Keratinocyte (primary cell): ENCODE measurements at regions not wholly inside any gene's neighbourhood (a gene's known extent, or its start where the extent isn't known, plus 50 kb on each side); places are given as distances from the start of the nearest gene placed in this dataset.

Experiments
- EZH2 ChIP-seq: IDR thresholded peaks from one replicate; pipeline ENCODE4 v1.6.1; 2012; ENCODE audit warnings: inconsistent platforms, mild to moderate bottlenecking, low read length, moderate library complexity
- TF ChIP-seq, protein P1 (sequence below), 3 experiments: IDR thresholded peaks in 1 of 3; conservative IDR thresholded peaks in 1 of 3; optimal IDR thresholded peaks in 1 of 3; 2 replicates in 2 of 3; 3 replicates in 1 of 3; pipeline versions ENCODE3 to v1.5.1; 2011; ENCODE audit warnings: low read length in 3 of 3, mild to moderate bottlenecking in 3 of 3, moderate library complexity in 2 of 3, control low read depth in 1 of 3, inconsistent platforms in 1 of 3; ENCODE audit not compliant: insufficient read depth in 2 of 3; ENCODE audit errors: extremely low read depth in 1 of 3

DNA sequence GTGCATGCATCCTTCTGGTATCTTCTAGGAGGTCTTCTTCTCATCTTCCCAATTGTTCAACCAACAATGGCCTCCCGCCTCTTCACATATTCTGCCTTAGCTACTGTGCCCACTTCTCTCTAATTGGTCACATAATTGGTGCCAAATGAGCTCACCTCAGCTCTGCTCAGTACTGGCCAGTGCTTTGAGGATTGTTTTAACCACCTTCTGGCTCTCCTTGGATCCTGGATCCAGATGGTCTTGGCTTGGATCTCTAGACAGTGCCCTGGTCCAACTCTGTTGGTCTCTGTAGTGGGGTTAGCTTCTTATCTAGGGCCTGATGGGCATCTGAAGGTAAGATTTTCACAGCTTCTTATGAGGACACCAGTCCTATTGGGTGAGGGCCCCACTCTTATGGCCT lies 820.8 kb downstream of the TYW1 start:
- TF ChIP-seq, protein P1, sequence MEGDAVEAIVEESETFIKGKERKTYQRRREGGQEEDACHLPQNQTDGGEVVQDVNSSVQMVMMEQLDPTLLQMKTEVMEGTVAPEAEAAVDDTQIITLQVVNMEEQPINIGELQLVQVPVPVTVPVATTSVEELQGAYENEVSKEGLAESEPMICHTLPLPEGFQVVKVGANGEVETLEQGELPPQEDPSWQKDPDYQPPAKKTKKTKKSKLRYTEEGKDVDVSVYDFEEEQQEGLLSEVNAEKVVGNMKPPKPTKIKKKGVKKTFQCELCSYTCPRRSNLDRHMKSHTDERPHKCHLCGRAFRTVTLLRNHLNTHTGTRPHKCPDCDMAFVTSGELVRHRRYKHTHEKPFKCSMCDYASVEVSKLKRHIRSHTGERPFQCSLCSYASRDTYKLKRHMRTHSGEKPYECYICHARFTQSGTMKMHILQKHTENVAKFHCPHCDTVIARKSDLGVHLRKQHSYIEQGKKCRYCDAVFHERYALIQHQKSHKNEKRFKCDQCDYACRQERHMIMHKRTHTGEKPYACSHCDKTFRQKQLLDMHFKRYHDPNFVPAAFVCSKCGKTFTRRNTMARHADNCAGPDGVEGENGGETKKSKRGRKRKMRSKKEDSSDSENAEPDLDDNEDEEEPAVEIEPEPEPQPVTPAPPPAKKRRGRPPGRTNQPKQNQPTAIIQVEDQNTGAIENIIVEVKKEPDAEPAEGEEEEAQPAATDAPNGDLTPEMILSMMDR (optimal IDR thresholded peaks at IDR 0.05 in 1 of 3, IDR thresholded peaks at IDR 0.05 in 1 of 3, conservative IDR thresholded peaks at IDR 0.05 in 1 of 3; ENCODE audit: extremely low read depth in 1 of 3, insufficient read depth in 2 of 3, low read length in 3 of 3), result no peak
- TF ChIP-seq EZH2, result no peak
